Left lung (tissue), 4 donors: ENCODE measurements at regions not wholly inside any gene's neighbourhood (a gene's known extent, or its start where the extent isn't known, plus 50 kb on each side); places are given as distances from the start of the nearest gene placed in this dataset.
"Not testable (repeated sequence)": the region's sequence is repeated elsewhere in the genome, so short reads cannot be mapped to it uniquely, and the experiment has no call there.

ENCODE experiments used
- ATAC-seq: fragments of 200-7000 bp; cut with Tn5 transposase; one replicate; pipeline ENCODE4 v1.9.1; 2020; ENCODE audit warnings: moderate library complexity
- DNase-seq, 4 donors: peaks; one replicate each; pipeline ENCODE4 v3.0.0-alpha.2; 2013 to 2020
- H3K27ac ChIP-seq, 2 donors: fragments of 200-600 bp; sonication (generic) in 1 of 2; one replicate each; pipeline versions ENCODE4 v1.5.0 to v1.8.0; 2020 to 2021
- H3K27me3 ChIP-seq, 2 donors: fragments of 200-600 bp; sonication (generic) in 1 of 2; one replicate each; pipeline versions ENCODE4 v1.5.0 to v1.8.0; 2020 to 2021
- H3K36me3 ChIP-seq, 2 donors: fragments of 200-600 bp; sonication (generic) in 1 of 2; one replicate each; pipeline versions ENCODE4 v1.5.0 to v1.8.0; 2020 to 2021
- H3K4me1 ChIP-seq, 2 donors: fragments of 200-600 bp; one replicate each; pipeline ENCODE4 v1.8.0; 2021
- H3K4me3 ChIP-seq, 2 donors: fragments of 200-600 bp; sonication (generic) in 1 of 2; one replicate each; pipeline versions ENCODE4 v1.5.0 to v1.8.0; 2020 to 2021; ENCODE audit warnings: mild to moderate bottlenecking in 1 of 2
- H3K9me3 ChIP-seq, 2 donors: fragments of 200-600 bp; sonication (generic) in 1 of 2; one replicate each; pipeline versions ENCODE4 v1.5.0 to v1.8.0; 2020 to 2021
- CTCF ChIP-seq, 2 donors: fragments of 200-600 bp; sonication (generic) in 1 of 2; IDR thresholded peaks; one replicate each; pipeline versions ENCODE4 v1.5.0 to v1.8.0; 2021; ENCODE audit warnings: antibody characterized with exemption in 2 of 2
- intact Hi-C, 2 donors: fragments of 100-400 bp; cut with DNase I; formaldehyde crosslinking; loops; one replicate each; pipeline versions ENCODE4 v1.11.2 to v1.14.2; 2022
- donor health status: DM: no; HTN: yes; CAD: no.
- donor health status: DM: no; HTN: no; CAD: no.

- no peaks in the 10 kb centered on the region for H3K9me3 ChIP-seq
- no peak for DNase-seq
- H3K36me3 ChIP-seq = no peaks in the 10 kb centered on the region
- no peaks in the 10 kb centered on the region for H3K4me1 ChIP-seq
- intact Hi-C loops = no loop called here
- no peaks in the 10 kb centered on the region for H3K27me3 ChIP-seq
- no peak for TF ChIP-seq CTCF (IDR thresholded peaks at IDR 0.05)
- ATAC-seq = no peak
- H3K27ac ChIP-seq = no peak overlapping the region
- no peak overlapping the region for H3K4me3 ChIP-seq
Observed at GRCh38 chr12:29025937-29026336, 123.1 kb upstream of the FAR2 start.

GRCh38 chr12:29026419-29026818, 122.7 kb upstream of the FAR2 start:
- intact Hi-C loops = no loop called here
- ATAC-seq (no peak), DNase-seq (no peak)
- Histone ChIP-seq H3K4me3 (no peak overlapping the region), H3K4me1 (no peaks in the 10 kb centered on the region), H3K27me3 (no peaks in the 10 kb centered on the region), H3K27ac (no peak overlapping the region), H3K36me3 (no peaks in the 10 kb centered on the region), H3K9me3 (no peaks in the 10 kb centered on the region)
- no peak for TF ChIP-seq CTCF (IDR thresholded peaks at IDR 0.05)

- not testable (repeated sequence) for DNase-seq
Observed at GRCh38 chr12:29029484-29029883, 119.6 kb upstream of the FAR2 start.

DNA sequence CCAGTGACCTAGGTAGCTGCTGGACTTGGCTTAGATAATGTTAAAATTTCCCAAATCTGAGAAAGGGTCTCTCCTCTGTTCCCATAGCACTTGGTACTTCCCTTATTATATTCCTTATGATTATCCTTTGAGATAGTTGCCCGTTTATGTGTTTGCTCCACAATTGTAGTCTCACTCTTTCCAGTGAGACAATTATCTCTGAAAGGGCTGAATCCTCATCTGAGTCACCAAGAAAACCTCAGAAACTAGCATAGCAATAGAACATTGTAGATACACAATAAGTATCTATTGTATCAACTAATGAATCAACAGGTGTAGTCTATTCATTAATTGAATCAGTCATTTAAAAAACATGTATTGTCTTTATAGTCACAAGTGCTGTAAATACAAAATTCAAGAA, 119.1 kb upstream of the FAR2 start:
- no peak overlapping the region for H3K27ac ChIP-seq
- H3K36me3 ChIP-seq = no peaks in the 10 kb centered on the region
- H3K27me3 ChIP-seq = no peaks in the 10 kb centered on the region
- DNase-seq (no peak), ATAC-seq (no peak)
- no peak overlapping the region for H3K4me3 ChIP-seq
- H3K4me1 ChIP-seq = no peaks in the 10 kb centered on the region
- no peaks in the 10 kb centered on the region for H3K9me3 ChIP-seq
- intact Hi-C loops = no loop called here
- no peak for TF ChIP-seq CTCF (IDR thresholded peaks at IDR 0.05)

More at GRCh38 chr12:29029484-29029883, 119.6 kb upstream of the FAR2 start:
- H3K4me3 ChIP-seq, ATAC-seq, intact Hi-C loops, H3K36me3 ChIP-seq, H3K9me3 ChIP-seq, H3K27me3 ChIP-seq, H3K4me1 ChIP-seq, H3K27ac ChIP-seq: not testable (repeated sequence)

DNA sequence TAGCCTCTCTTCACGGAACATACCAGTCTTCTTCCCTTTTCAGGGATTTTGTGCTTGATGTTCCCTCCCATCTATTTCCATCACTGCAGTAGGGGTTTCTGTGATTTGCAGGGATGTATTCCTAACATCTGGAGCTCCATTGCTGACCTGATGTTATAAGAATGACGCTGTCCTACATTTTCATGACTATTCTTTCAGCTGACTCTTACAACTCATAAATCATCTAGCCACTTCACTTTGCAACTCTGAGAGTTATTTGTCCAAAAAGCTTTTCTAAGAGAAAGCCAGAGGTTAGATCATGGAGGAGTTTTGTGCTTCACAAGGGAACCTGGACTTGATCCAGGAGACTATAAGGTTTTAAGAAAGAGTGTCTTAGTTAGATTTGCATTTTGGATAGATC, 116.6 kb upstream of the FAR2 start:
- H3K36me3 ChIP-seq = no peaks in the 10 kb centered on the region
- no peaks in the 10 kb centered on the region for H3K27me3 ChIP-seq
- no peak overlapping the region for H3K4me3 ChIP-seq
- H3K4me1 ChIP-seq = no peaks in the 10 kb centered on the region
- H3K9me3 ChIP-seq = no peaks in the 10 kb centered on the region
- no peak for DNase-seq
- no peak overlapping the region for H3K27ac ChIP-seq
- ATAC-seq = no peak
- intact Hi-C loops = no loop called here
- no peak for TF ChIP-seq CTCF (IDR thresholded peaks at IDR 0.05)

GRCh38 chr12:29033519-29033918, 115.6 kb upstream of the FAR2 start:
- Histone ChIP-seq H3K27me3 (no peaks in the 10 kb centered on the region), H3K27ac (no peak overlapping the region), H3K36me3 (no peaks in the 10 kb centered on the region), H3K4me1 (no peaks in the 10 kb centered on the region), H3K9me3 (no peaks in the 10 kb centered on the region), H3K4me3 (no peak overlapping the region)
- ATAC-seq (no peak), DNase-seq (no peak)
- intact Hi-C loops = no loop called here
- TF ChIP-seq CTCF (IDR thresholded peaks at IDR 0.05) = no peak
